ENCODE measurements at regions not wholly inside any gene's neighbourhood (a gene's known extent, or its start where the extent isn't known, plus 50 kb on each side); places are given as distances from the start of the nearest gene placed in this dataset.
"Not testable (repeated sequence)": the region's sequence is repeated elsewhere in the genome, so short reads cannot be mapped to it uniquely, and the experiment has no call there.

DNA sequence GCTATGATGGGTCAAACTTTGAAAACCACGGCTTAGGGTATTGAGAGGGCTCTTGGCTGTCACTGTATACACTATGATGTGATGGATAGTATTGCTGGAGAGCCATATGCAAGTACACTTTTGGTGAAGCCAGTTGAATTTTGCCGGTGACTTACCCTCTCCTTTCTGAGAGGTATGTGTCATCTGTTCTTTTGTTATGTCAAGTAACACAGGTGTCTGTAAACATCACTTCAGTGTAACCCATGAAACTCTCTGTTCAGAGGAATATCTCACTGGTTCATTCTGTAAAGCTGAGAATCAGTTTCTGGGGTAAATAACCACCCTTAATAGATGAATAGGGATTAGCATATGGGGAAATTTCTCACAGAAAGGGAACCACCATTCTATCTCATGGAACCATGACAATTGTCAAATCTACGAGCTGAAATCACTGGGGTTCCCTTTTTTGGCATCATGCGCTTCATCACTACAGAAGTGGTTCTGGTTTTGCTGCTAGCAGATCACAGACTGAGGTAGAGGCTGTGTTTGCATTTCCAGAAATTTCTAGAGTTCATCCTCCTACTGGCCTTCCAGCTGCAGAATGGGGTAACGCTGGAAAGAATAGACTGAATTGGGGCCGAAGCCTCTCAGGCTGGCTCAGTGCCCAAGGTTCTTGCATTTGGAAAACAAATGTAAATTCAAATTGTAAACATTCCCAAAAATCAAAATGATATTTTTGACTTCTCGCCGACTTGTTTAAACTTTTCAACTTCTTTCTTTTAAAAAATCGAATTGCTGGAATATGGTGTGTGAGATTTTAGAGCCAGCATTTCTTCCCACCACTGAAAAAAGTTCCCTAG lies 83.3 kb upstream of the CREB5 start:
- Histone ChIP-seq H3K9me3 (ENCODE audit: control insufficient read depth, insufficient read depth, low read length) (no peaks in the 10 kb centered on the region), H3K36me3 (ENCODE audit: insufficient read depth, low read length) (no peaks in the 10 kb centered on the region), H3K9ac (ENCODE audit: low read depth, low read length) (no peak overlapping the region), H3K4me1 (ENCODE audit: insufficient read depth, low read length) (peaks cover 14% of the 10 kb centered on the region; the same call in 1 of the 2 replicates)

DNA sequence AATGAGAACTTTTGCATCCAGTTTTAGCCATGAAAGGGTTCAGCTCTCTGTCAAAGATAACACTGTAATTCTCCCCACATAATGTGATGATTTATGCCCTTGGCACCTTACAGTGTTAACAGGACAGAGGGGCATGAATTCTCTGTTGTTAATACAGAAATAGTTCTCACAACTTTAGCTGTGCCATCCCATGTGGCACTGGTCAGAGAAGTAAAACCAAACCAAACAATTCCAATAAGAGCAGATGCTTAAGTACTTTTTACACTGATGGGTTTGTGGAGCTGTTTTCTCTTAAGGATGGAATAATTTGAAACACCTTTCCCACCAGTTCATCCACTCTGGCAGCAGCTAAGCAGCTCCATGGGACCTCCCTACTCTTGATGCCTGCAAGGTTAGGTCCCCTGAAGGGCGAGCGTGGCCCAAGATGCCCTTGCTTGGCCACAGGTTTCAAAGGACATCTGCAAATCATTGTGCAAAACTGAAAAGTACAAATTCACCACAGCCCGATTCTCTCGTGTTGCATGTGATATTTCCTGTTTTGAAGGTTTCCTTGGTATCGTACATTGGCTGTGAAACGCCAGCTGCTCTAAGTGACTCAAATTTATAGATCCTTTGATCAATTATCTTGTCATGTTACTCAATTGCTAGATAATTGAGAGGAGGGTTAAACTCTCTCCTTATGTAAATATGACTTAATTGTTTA lies 82.5 kb upstream of the CREB5 start:
- Histone ChIP-seq H3K4me1 (ENCODE audit: insufficient read depth, low read length) (peaks cover 14% of the 10 kb centered on the region; the same call in 1 of the 2 replicates), H3K9me3 (ENCODE audit: control insufficient read depth, insufficient read depth, low read length) (no peaks in the 10 kb centered on the region), H3K9ac (ENCODE audit: low read depth, low read length) (no peak overlapping the region), H3K36me3 (ENCODE audit: insufficient read depth, low read length) (no peaks in the 10 kb centered on the region)

DNA sequence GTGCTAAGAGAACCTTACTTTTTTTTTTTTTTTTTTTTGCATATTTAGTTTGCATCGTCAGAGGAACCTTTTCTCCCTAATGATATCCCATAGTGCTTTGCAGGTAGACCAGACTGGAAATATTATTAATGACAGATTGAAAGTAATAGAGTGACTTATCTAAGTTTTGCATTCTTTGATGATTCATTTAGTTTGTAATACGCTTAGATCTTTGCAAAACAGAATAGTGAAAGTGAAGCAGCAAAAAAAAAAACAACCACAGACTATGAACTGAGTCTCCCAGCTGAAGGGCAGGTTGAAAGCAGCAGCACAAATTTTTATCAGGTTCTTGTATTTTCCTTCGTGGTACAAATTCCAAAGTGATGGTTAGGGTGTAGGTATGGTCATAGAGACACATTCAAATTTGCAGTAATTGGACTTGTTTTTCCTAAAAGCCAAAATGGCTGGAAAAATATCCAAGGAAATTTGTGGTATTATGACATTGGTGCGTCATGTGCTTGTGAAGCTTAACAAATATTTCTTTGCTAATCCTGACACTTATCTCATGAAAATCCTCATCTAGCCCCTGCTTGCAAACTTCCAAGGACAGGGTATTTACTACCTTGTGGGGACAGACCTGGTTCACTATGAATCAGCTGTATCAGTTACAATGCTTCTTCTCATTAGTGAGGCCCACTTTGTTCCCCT lies 81.8 kb upstream of the CREB5 start:
- H3K36me3 ChIP-seq (ENCODE audit: insufficient read depth, low read length): no peaks in the 10 kb centered on the region
- H3K4me1 ChIP-seq (ENCODE audit: insufficient read depth, low read length): peaks cover 14% of the 10 kb centered on the region; the same call in 1 of the 2 replicates
- no peak overlapping the region for H3K9ac ChIP-seq (ENCODE audit: low read depth, low read length)
- no peaks in the 10 kb centered on the region for H3K9me3 ChIP-seq (ENCODE audit: control insufficient read depth, insufficient read depth, low read length)

DNA sequence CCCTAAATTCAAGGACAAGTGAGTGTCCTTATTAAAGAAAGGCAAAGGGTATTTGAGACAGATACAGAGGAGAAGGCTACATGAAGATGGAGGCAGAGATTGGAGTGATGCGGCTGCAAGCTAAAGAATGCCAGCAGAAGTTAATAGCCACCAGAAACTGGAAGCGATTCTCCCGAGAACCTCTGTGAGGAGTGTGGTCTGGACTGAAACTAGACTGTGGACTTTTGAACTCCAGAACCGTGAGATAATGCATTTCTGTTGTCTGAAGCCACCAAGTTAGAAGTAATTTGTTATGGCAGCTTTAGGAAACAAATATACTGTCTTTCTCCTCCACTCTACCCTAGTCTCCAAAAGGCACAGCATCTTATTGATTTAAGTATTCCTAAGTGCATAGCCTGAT lies 80.3 kb upstream of the CREB5 start:
- no peaks in the 10 kb centered on the region for H3K9me3 ChIP-seq (ENCODE audit: control insufficient read depth, insufficient read depth, low read length)
- no peaks in the 10 kb centered on the region for H3K36me3 ChIP-seq (ENCODE audit: insufficient read depth, low read length)
- H3K9ac ChIP-seq (ENCODE audit: low read depth, low read length): no peak overlapping the region
- H3K4me1 ChIP-seq (ENCODE audit: insufficient read depth, low read length): peaks cover 14% of the 10 kb centered on the region; the same call in 1 of the 2 replicates

DNA sequence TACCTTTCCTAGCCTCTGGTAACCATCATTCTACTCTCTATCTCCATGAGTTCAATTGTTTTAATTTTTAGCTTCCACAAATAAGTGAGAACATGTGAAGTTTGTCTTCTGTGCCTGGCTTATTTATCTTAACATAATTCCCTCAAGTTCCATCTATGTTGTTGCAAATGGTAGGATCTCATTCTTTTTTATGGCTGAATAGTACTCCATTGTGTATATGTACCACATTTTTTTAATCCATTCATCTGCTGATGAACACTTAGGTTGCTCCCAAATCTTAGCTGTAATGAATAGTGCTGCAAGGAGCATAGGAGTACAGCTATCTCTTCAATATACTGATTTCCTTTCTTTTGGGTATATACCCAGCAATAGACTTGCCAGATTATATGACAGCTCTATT lies 78.8 kb upstream of the CREB5 start:
- not testable (repeated sequence) for H3K4me1 ChIP-seq (ENCODE audit: insufficient read depth, low read length); H3K9ac ChIP-seq (ENCODE audit: low read depth, low read length); H3K36me3 ChIP-seq (ENCODE audit: insufficient read depth, low read length); H3K9me3 ChIP-seq (ENCODE audit: control insufficient read depth, insufficient read depth, low read length)

DNA sequence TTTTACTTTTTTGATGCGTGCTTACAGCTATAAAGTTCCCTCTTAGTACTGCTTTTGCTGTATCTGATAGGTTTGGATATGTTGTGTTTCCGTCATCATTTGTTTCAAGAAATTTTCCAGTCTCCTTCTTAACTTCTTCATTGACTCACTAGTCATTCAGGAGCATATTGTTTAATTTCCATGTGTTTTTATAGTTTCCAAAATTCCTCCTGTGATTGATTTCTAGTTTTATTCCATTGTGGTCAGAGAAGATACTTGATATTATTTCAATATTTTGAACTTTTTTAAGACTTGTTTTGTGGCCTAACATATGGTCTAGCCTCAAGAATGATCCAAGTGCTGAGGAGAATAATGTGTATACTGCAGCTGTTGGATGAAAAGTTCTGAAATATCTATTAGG lies 75.5 kb upstream of the CREB5 start:
- Histone ChIP-seq H3K9me3 (ENCODE audit: control insufficient read depth, insufficient read depth, low read length) (no peaks in the 10 kb centered on the region), H3K9ac (ENCODE audit: low read depth, low read length) (no peak overlapping the region), H3K36me3 (ENCODE audit: insufficient read depth, low read length) (no peaks in the 10 kb centered on the region), H3K4me1 (ENCODE audit: insufficient read depth, low read length) (no peaks in the 10 kb centered on the region)

DNA sequence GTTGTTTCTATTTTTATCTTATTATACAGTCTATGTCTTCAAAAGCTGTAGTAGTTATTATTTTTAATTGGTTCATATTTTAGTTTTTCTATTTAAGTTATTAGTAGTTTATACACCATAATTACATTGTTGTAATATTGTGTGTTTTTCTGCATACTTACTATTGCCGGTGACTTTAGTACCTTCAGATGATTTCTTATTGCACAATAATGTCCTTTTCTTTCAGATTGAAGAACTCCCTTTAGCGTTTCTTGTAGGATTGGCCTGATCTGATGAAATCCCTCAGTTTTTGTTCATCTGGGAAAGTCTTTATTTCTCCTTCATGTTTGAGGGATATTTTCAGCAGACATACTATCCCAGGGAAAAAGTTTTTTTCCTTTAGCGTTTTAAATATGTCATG lies 74.3 kb upstream of the CREB5 start:
- no peaks in the 10 kb centered on the region for H3K9me3 ChIP-seq (ENCODE audit: control insufficient read depth, insufficient read depth, low read length)
- no peaks in the 10 kb centered on the region for H3K4me1 ChIP-seq (ENCODE audit: insufficient read depth, low read length)
- H3K9ac ChIP-seq (ENCODE audit: low read depth, low read length): no peak overlapping the region
- H3K36me3 ChIP-seq (ENCODE audit: insufficient read depth, low read length): no peaks in the 10 kb centered on the region

DNA sequence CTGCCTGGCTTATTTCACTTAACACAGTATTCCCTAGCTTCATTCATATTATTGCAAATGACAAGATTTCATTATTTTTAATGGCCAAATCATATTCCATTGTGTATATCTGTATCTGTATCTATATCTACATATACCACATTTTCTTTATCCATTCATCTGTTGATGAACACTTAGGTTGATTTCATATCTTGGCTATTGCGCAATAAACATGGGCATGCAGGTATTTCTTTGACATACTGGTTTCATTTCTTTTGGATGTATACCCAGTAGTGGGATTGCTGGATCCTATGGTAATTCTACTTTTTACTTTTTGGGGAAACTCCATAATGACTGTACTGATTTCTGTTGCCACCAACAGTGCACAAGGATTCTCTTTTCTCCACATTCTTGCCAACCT lies 68.9 kb upstream of the CREB5 start:
- H3K36me3 ChIP-seq (ENCODE audit: insufficient read depth, low read length): no peaks in the 10 kb centered on the region
- no peaks in the 10 kb centered on the region for H3K9me3 ChIP-seq (ENCODE audit: control insufficient read depth, insufficient read depth, low read length)
- no peaks in the 10 kb centered on the region for H3K4me1 ChIP-seq (ENCODE audit: insufficient read depth, low read length)
- H3K9ac ChIP-seq (ENCODE audit: low read depth, low read length): no peak overlapping the region

DNA sequence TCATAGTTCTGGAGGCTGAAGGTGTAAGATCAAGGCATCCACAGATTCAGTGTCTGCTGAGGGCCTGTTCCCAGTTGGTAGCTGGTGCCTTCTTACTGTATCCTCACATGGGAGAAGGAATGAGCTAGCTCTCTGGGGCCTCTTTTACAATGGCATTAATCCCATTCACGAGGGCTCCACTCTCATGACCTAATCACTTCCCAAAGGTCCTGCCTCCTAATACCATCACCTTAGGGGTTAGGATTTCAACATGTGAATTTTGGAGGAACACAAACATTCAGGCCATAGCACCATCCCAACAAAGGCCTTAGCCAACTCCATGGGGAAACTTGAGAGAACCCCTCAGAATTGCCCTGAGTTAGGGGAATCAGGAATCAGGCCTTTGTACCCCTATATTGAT lies 66.1 kb upstream of the CREB5 start:
- Histone ChIP-seq H3K36me3 (ENCODE audit: insufficient read depth, low read length) (no peaks in the 10 kb centered on the region), H3K4me1 (ENCODE audit: insufficient read depth, low read length) (no peaks in the 10 kb centered on the region), H3K9me3 (ENCODE audit: control insufficient read depth, insufficient read depth, low read length) (no peaks in the 10 kb centered on the region), H3K9ac (ENCODE audit: low read depth, low read length) (no peak overlapping the region)

DNA sequence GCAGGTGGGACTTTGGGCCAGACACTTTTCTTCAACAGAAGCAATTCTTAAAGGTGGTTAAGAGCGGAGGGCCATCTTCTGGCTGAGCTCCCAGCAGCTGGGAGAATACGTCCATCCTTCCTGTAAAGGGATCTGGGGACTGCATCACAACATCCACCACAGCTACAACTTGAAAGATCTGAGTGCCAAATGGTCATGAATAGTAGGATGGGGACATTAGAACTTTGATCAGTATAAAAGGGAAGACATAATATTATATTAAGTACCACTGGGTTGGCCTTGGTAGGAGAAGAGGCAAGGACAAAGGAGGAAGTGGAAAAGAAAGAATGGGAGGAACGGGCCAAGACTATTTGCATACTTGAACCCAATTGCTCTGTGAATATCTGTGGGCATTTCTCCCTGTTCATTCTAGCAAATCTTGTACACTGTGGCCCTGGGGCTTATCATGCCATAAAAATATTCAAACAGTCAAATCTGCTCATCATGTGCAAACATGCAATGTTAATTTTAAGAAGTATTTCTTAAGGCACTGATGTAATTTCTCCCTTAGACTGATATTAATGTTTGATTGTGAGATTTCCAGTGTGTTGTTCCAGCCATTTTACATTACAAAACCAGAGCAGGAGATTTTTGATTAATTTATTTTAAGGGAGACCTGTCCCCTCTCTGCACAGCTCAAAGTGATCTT lies 65.5 kb upstream of the CREB5 start:
- no peaks in the 10 kb centered on the region for H3K9me3 ChIP-seq (ENCODE audit: control insufficient read depth, insufficient read depth, low read length)
- no peak overlapping the region for H3K9ac ChIP-seq (ENCODE audit: low read depth, low read length)
- no peaks in the 10 kb centered on the region for H3K36me3 ChIP-seq (ENCODE audit: insufficient read depth, low read length)
- no peaks in the 10 kb centered on the region for H3K4me1 ChIP-seq (ENCODE audit: insufficient read depth, low read length)

DNA sequence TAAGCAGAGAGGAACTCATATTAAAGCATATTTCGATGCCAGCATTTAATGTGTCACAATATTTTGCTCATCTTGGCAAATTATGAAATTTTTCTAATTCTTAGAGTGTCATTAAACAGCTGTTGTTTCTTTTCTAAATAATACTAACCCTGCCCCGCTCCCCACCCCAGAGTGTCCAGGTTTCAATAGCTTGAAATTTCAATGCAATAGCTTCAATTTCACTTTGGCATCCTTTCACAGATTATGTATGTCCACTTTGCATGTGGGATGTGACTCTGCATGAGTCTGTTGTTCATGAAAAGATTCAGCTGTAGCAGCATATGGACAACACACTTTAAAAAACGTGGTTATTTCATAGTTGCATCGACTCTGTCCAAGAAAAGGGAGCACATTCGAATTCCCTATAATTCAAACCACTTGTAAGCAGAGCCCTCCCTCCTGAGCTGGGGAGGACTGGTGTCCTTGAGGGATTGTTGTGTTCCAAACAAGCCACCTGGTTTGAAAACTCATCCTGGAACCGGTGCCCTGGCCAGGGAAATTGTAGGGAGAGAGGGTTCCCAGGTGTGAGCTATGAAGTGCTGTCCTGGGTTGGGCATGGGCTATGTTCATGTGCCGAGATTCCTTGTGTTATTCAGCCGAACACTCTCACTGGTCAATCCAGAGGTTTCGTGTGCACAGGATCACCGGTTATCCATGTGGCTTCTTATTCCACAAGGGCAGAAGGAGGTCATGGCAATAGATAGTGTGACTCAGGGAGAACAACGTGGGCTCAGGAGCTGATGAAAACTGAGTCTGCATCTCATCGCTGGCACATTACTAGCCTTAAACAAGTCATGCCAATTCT lies 64.6 kb upstream of the CREB5 start:
- no peak overlapping the region for H3K9ac ChIP-seq (ENCODE audit: low read depth, low read length)
- no peaks in the 10 kb centered on the region for H3K9me3 ChIP-seq (ENCODE audit: control insufficient read depth, insufficient read depth, low read length)
- no peaks in the 10 kb centered on the region for H3K36me3 ChIP-seq (ENCODE audit: insufficient read depth, low read length)
- H3K4me1 ChIP-seq (ENCODE audit: insufficient read depth, low read length): no peaks in the 10 kb centered on the region

DNA sequence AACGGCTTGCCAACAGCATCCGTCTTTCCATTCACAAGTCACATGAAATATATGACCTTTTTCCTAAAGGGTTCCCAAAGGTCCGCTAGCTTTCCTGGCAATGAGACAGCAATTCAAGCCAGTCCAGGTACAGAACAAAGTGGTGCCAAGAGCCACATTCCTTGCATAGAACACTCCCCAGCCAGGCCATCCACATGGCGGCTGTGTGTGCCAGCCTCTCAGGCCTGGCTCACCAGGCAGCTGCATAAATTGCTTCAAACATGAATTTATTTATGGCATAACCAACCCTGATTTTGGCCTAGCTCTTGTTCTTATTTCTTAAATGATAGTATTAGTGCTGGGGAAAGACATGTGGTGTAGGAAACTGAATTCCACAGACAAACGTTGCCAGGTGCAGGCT lies 63.7 kb upstream of the CREB5 start:
- Histone ChIP-seq H3K4me1 (ENCODE audit: insufficient read depth, low read length) (no peaks in the 10 kb centered on the region), H3K36me3 (ENCODE audit: insufficient read depth, low read length) (no peaks in the 10 kb centered on the region), H3K9me3 (ENCODE audit: control insufficient read depth, insufficient read depth, low read length) (no peaks in the 10 kb centered on the region), H3K9ac (ENCODE audit: low read depth, low read length) (no peak overlapping the region)

DNA sequence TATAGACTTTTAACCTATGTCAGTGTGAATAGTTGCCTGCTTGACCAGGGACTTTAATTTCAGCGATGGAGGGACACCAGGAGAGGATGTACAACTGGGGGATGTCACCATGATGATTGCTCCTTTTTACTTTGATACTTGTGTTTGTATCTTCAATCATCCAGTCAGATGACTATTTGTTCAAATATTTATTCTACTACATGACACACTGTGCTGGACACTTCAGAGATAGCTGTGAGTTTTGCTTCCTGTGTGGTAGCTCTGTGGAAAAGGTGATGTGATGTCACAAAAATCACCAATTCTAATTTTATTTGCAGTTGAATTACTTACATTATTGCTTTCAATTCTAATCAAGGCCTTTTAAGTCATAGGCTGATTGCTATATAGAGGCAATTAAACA lies 62.7 kb upstream of the CREB5 start:
- Histone ChIP-seq H3K4me1 (ENCODE audit: insufficient read depth, low read length) (no peaks in the 10 kb centered on the region), H3K9me3 (ENCODE audit: control insufficient read depth, insufficient read depth, low read length) (no peaks in the 10 kb centered on the region), H3K36me3 (ENCODE audit: insufficient read depth, low read length) (no peaks in the 10 kb centered on the region), H3K9ac (ENCODE audit: low read depth, low read length) (no peak overlapping the region)

DNA sequence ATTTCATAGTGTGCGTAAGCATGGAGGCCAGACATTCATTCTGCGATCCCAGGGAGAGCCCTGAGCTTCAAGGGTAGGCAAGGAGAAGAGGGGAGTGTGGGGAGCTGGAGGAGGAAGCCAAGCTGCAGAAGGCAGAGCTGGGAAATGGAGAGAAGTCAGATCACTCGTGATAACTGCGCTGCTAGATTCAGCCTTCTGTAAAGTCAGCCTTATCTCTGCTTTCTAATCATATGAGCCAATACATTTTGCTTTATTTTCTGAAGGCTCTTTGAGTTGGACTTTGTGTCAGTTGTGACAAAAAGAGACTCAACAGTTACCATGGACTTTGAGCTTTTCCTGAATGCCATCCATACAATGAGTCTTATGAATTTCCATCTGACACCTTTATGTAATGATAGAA lies 61.7 kb upstream of the CREB5 start:
- Histone ChIP-seq H3K9ac (ENCODE audit: low read depth, low read length) (no peak overlapping the region), H3K9me3 (ENCODE audit: control insufficient read depth, insufficient read depth, low read length) (no peaks in the 10 kb centered on the region), H3K36me3 (ENCODE audit: insufficient read depth, low read length) (no peaks in the 10 kb centered on the region), H3K4me1 (ENCODE audit: insufficient read depth, low read length) (peaks cover 3% of the 10 kb centered on the region)

Measured in ES-I3 (cell line).